ENCODE measurements at regions not wholly inside any gene's neighbourhood (a gene's known extent, or its start where the extent isn't known, plus 50 kb on each side); places are given as distances from the start of the nearest gene placed in this dataset.

- H3K27me3 Mint-ChIP-seq (ENCODE audit: low read depth, poor library complexity): peaks cover 9% of the 10 kb centered on the region
- peaks cover 5% of the 10 kb centered on the region for H3K4me1 Mint-ChIP-seq
- H3K9me3 Mint-ChIP-seq: no peaks in the 10 kb centered on the region
- no peak for TF ChIP-seq CTCF (IDR thresholded peaks at IDR 0.05)
- H3K4me3 Mint-ChIP-seq: no peak overlapping the region
- H3K36me3 Mint-ChIP-seq (ENCODE audit: low read depth): no peaks in the 10 kb centered on the region
- no peak overlapping the region for H3K27ac Mint-ChIP-seq
- no peak for DNase-seq
These were observed 141.6 kb upstream of the FOXB1 start for GRCh38 chr15:59862191-59863155.

- Mint-ChIP-seq H3K27me3 (ENCODE audit: low read depth, poor library complexity) (peaks cover 3% of the 10 kb centered on the region), H3K36me3 (ENCODE audit: low read depth) (no peaks in the 10 kb centered on the region), H3K4me1 (peaks cover 11% of the 10 kb centered on the region), H3K4me3 (no peak overlapping the region), H3K27ac (no peak overlapping the region), H3K9me3 (no peaks in the 10 kb centered on the region)
- no peak for DNase-seq
- TF ChIP-seq CTCF (IDR thresholded peaks at IDR 0.05): no peak
These were observed 156.1 kb upstream of the FOXB1 start for GRCh38 chr15:59847968-59848367.

- Mint-ChIP-seq H3K36me3 (ENCODE audit: low read depth) (no peaks in the 10 kb centered on the region), H3K4me3 (no peak overlapping the region), H3K27ac (no peak overlapping the region), H3K27me3 (ENCODE audit: low read depth, poor library complexity) (peaks cover 3% of the 10 kb centered on the region), H3K4me1 (peaks cover 11% of the 10 kb centered on the region), H3K9me3 (no peaks in the 10 kb centered on the region)
- no peak for TF ChIP-seq CTCF (IDR thresholded peaks at IDR 0.05)
- no peak for DNase-seq
These were observed 156.9 kb upstream of the BNIP2 start for GRCh38 chr15:59845942-59846499.

GRCh38 chr15:59843609-59844008 is 154.5 kb upstream of the BNIP2 start:
- no peak for DNase-seq
- no peaks in the 10 kb centered on the region for H3K9me3 Mint-ChIP-seq
- no peak for TF ChIP-seq CTCF (IDR thresholded peaks at IDR 0.05)
- H3K36me3 Mint-ChIP-seq (ENCODE audit: low read depth): no peaks in the 10 kb centered on the region
- H3K27me3 Mint-ChIP-seq (ENCODE audit: low read depth, poor library complexity): peaks cover 3% of the 10 kb centered on the region
- no peak overlapping the region for H3K27ac Mint-ChIP-seq
- H3K4me1 Mint-ChIP-seq: peaks cover 27% of the 10 kb centered on the region
- H3K4me3 Mint-ChIP-seq: no peak overlapping the region

- DNase-seq: no peak
- no peak overlapping the region for H3K4me3 Mint-ChIP-seq
- no peak for TF ChIP-seq CTCF (IDR thresholded peaks at IDR 0.05)
- H3K4me1 Mint-ChIP-seq: peaks cover 25% of the 10 kb centered on the region
- H3K27me3 Mint-ChIP-seq (ENCODE audit: low read depth, poor library complexity): peaks cover 11% of the 10 kb centered on the region
- H3K36me3 Mint-ChIP-seq (ENCODE audit: low read depth): no peaks in the 10 kb centered on the region
- H3K27ac Mint-ChIP-seq: no peak overlapping the region
- no peaks in the 10 kb centered on the region for H3K9me3 Mint-ChIP-seq
These were observed 151.9 kb upstream of the BNIP2 start for GRCh38 chr15:59841036-59841435.
